SW480 (cell line): ENCODE measurements at regions not wholly inside any gene's neighbourhood (a gene's known extent, or its start where the extent isn't known, plus 50 kb on each side); places are given as distances from the start of the nearest gene placed in this dataset.
"Not testable (repeated sequence)": the region's sequence is repeated elsewhere in the genome, so short reads cannot be mapped to it uniquely, and the experiment has no call there.

ENCODE experiments used
- DNase-seq: peaks from one replicate; pipeline ENCODE4 v3.0.0-alpha.2; 2016; ENCODE audit warnings: low spot score

DNA sequence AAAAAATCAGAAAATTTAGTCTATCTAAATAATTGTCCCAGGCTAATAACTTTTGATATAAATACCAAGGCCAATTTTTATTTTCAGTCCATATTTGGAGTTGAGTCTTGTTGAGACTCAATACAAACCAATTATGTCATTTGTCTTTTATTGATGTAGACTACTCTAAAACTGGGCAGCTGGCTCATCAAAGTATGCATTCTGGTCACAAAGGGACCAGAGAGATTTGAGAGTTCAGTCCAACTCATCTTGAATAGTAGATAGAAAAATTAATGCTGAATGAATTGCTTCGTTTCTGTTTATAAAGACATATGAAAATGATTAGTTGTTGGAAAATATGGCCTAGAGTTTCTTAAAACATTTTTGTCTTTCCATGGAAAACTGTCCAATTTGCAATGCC is 412.5 kb upstream of the KLHL4 start:
- no peak for DNase-seq

- DNase-seq, result no peak
Observed at GRCh38 chrX:87110142-87110541, 407.5 kb upstream of the KLHL4 start.

DNA sequence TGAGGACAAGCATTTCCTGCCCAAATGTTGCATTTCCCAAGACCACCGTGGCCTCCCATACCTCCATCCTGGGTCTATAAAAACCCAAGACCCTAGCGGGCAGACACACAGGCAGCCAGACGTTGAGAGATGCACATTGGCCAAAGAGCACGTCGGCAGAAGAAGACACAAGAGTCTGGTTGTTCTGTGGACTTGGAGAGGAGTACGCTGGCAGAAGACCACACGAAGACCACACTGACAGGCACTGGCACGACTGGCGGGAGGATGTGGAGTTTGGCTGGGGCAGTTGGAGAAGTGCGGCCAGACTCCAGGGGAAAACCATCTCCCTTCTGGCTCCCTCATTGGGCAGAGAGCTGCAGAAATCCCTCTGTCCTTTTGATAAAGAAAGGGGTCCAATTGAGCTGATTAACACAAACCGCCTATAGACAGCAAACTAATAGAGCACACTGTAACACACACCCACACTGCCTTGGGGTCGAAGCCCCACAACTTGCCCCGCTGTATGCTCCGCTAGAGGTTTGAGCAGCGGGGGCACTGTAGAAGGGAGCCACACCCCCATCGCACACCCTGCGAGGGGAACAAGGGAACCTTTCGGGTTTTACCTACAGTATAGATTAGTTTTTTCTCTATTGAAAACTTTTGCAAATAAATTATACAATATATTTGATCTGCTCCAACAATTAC is 376.7 kb upstream of the KLHL4 start:
- no peak for DNase-seq

GRCh38 chrX:87160435-87161010 is 357.1 kb upstream of the KLHL4 start:
- no peak for DNase-seq

- no peak for DNase-seq
Observed at GRCh38 chrX:87167841-87168240, 349.8 kb upstream of the KLHL4 start.

GRCh38 chrX:87178009-87178408 is 339.6 kb upstream of the KLHL4 start:
- not testable (repeated sequence) for DNase-seq
